LoVo (cell line): ENCODE measurements at regions not wholly inside any gene's neighbourhood (a gene's known extent, or its start where the extent isn't known, plus 50 kb on each side); places are given as distances from the start of the nearest gene placed in this dataset.
"Not testable (repeated sequence)": the region's sequence is repeated elsewhere in the genome, so short reads cannot be mapped to it uniquely, and the experiment has no call there.

ENCODE experiments used
- DNase-seq: peaks from one replicate; pipeline ENCODE4 v3.0.0-alpha.2; 2016; ENCODE audit warnings: low spot score

- no peak for DNase-seq
Measured at GRCh38 chr12:17097674-17098073, 491.7 kb upstream of the LMO3 start.

- DNase-seq, result no peak
Measured at GRCh38 chr12:17084831-17085230, 478.9 kb upstream of the LMO3 start.

GRCh38 chr12:17079251-17079909, 473.4 kb upstream of the LMO3 start:
- DNase-seq, result no peak

GRCh38 chr12:17077594-17077993, 471.6 kb upstream of the LMO3 start:
- DNase-seq, result no peak

GRCh38 chr12:17076811-17077210, 470.8 kb upstream of the LMO3 start:
- DNase-seq, result no peak

- DNase-seq, result no peak
Measured at GRCh38 chr12:17076028-17076744, 470.2 kb upstream of the LMO3 start.

GRCh38 chr12:17064834-17065233, 458.9 kb upstream of the LMO3 start:
- DNase-seq, result no peak

- peak; percentile 14 for DNase-seq
Measured at GRCh38 chr12:17062267-17063036, 456.5 kb upstream of the LMO3 start.

DNA sequence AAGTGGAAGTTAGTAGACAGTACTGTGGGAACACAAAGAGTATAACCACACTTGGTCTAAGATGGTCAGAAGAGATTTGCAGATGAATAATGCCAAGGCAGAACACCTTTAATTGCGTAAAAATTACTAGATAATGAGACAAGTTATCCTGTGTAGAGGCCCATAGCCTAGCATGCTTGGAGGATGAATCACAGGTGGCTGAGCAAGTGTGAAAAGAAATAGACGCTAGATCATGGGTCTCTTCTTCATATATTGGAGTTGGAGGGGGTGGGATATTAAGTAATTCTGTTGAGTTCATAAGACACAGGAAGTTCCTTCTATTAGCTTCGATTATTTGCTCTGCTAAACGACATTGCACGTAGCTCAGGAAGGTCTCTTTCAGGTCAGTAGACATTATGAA, 454.3 kb upstream of the LMO3 start:
- DNase-seq, result no peak

- DNase-seq, result no peak
Measured at GRCh38 chr12:17056546-17056945, 450.6 kb upstream of the LMO3 start.

DNA sequence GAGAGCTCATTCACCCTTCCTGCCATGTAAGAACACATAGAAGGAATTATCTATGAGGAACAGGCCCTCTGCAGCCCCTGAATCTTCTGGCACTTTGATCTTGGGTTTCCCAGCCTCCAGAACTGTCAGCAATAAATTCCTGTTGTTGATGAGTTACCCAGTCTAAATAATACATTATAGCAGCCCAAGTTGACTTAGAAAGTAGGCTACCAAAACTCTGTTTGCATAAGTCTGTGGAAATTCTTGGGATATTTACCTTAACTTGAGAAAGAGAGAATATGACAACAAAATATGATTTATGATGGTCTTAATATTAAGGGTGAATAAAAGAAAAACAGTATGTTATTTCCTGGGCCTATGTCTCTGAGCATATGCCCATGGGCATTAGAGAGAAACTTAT, 433.0 kb upstream of the LMO3 start:
- no peak for DNase-seq

- no peak for DNase-seq
Measured at GRCh38 chr12:17035372-17035771, 429.4 kb upstream of the LMO3 start.

GRCh38 chr12:17030338-17030737, 424.4 kb upstream of the LMO3 start:
- no peak for DNase-seq

DNA sequence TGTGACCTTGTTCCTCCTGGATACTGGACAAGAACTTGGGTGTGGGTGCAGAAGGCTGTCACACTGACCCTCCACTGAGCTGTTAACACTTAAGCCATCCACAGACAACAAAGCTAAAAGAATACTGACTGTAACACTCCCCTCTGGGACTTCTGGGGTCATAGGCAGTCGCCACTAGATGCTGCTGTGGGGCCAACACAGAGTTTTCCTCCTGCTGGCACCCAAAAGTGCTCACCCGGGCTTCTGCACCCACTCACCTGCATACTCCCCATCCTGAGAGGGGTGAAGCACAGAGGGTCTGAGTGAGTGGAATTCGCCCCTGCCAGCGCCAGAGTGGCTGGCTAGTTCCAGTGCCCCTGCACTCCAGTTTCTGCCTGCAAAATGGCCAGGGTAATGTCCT, 422.4 kb upstream of the LMO3 start:
- DNase-seq, result no peak

DNA sequence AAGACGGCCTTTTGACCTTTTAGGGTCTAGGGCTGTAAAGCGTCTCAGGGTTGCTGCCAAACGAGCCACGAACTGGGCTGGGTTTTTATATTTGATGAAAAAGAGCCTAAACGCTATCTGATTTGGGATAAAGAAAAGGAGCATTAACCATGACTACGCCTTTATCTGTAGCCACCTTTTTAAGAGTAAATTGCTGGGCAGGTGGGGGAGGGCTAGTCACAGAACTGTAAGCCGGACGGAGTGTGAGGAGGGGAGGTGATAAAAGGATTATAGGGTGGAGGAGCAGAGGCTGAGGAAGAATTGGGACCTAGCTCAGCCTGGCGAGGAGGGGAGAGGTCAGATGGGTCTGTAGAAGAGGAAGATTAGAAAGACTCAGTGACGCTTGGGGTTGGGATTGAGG, 419.5 kb upstream of the LMO3 start:
- not testable (repeated sequence) for DNase-seq

GRCh38 chr12:17020765-17021164, 414.8 kb upstream of the LMO3 start:
- DNase-seq, result no peak

- no peak for DNase-seq
Measured at GRCh38 chr12:17017402-17017801, 411.4 kb upstream of the LMO3 start.

GRCh38 chr12:17016116-17016864, 410.3 kb upstream of the LMO3 start:
- DNase-seq, result peak; percentile 26

DNA sequence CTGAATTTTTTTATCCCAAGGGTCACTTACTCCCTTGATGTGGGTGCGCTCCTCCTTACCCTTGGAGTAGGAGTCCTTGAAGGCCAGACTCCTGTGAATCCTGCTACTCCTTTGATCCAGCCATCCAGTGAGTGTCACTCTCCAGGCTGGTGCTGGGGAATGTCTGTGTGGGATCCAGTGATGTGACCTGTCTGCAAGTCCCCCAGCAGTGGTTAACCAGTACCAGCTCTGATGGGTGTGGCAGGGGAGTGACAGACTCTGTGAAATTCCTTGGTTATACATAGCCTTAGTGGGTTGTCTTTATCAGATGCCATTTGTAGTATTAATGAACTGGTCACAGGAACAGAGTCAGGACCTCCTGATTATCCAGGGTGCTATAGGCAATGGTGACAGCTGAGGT, 409.5 kb upstream of the LMO3 start:
- DNase-seq, result no peak

DNA sequence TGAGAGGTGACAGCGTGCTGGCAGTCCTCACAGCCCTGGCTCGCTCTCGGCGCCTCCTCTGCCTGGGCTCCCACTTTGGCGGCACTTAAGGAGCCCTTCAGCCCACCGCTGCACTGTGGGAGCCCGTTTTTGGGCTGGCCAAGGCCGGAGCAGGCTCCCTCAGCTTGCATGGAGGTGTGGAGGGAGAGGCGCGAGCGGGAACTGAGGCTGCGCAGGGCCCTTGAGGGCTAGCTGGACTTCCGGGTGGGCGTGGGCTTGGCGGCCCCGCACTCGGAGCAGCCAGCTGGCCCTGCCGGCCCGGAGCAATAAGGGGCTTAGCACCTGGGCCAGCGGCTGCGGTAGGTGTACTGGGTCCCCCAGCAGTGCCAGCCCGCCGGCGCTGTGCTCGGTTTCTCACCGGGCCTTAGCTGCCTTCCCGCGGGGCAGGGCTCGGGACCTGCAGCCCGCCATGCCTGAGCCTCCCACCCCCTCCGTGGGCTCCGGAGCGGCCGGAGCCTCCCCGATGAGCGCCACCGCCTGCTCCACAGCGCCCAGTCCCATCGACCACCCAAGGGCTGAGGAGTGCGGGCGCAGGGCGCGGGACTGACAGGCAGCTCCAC, 401.6 kb upstream of the LMO3 start:
- DNase-seq, result not testable (repeated sequence)

GRCh38 chr12:16998538-16998937, 392.6 kb upstream of the LMO3 start:
- DNase-seq, result not testable (repeated sequence)

- no peak for DNase-seq
Measured at GRCh38 chr12:16984484-16984883, 378.5 kb upstream of the LMO3 start.
